Astrocyte (in vitro differentiated cells and primary cell): ENCODE measurements at regions not wholly inside any gene's neighbourhood (a gene's known extent, or its start where the extent isn't known, plus 50 kb on each side); places are given as distances from the start of the nearest gene placed in this dataset.

Source experiments
- EZH2 ChIP-seq: IDR thresholded peaks from 2 replicates; pipeline ENCODE4 v1.6.1; 2012; ENCODE audit warnings: mild to moderate bottlenecking, low read length, inconsistent platforms; ENCODE audit not compliant: insufficient read depth
- TF ChIP-seq, protein P1 (sequence below): IDR thresholded peaks from 2 replicates; pipeline ENCODE4 v1.5.1; 2011; ENCODE audit warnings: low read depth, mild to moderate bottlenecking, inconsistent platforms, low read length, moderate library complexity; ENCODE audit not compliant: insufficient read depth

DNA sequence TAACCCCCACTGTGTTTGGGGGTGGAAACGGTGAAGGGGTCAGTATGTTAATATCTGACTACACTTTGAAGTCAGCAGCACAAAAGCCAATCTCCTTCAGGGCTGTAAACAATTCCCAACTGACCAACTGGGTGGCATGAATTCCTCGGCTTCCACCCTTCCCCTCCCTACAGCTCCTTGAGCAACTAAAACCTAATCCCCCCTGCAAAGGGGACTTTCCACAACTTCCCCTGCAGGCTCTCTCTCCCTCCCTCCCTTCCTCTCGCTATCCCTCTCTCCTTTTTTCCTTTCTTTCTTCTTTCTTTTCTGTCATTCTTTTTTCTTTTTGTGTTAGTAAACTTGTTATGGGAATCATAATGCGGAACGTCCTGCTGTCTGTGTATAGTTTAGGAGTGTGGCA lies 65.1 kb upstream of the PTCH1 start:
- TF ChIP-seq, protein P1, sequence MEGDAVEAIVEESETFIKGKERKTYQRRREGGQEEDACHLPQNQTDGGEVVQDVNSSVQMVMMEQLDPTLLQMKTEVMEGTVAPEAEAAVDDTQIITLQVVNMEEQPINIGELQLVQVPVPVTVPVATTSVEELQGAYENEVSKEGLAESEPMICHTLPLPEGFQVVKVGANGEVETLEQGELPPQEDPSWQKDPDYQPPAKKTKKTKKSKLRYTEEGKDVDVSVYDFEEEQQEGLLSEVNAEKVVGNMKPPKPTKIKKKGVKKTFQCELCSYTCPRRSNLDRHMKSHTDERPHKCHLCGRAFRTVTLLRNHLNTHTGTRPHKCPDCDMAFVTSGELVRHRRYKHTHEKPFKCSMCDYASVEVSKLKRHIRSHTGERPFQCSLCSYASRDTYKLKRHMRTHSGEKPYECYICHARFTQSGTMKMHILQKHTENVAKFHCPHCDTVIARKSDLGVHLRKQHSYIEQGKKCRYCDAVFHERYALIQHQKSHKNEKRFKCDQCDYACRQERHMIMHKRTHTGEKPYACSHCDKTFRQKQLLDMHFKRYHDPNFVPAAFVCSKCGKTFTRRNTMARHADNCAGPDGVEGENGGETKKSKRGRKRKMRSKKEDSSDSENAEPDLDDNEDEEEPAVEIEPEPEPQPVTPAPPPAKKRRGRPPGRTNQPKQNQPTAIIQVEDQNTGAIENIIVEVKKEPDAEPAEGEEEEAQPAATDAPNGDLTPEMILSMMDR, result no peak
- no peak for TF ChIP-seq EZH2
